PFSK-1 (cell line): ENCODE measurements at regions not wholly inside any gene's neighbourhood (a gene's known extent, or its start where the extent isn't known, plus 50 kb on each side); places are given as distances from the start of the nearest gene placed in this dataset.

Experiments used
- FOXP2 ChIP-seq: optimal IDR thresholded peaks from 2 replicates; pipeline ENCODE3; 2011; ENCODE audit warnings: borderline replicate concordance, control low read depth, inconsistent platforms; ENCODE audit not compliant: insufficient read depth; ENCODE audit errors: extremely low read length, extremely low read depth
- POLR2AphosphoS5 ChIP-seq: IDR thresholded peaks from 2 replicates; pipeline ENCODE4 v1.6.1; 2012; ENCODE audit warnings: low read depth, mild to moderate bottlenecking, control low read depth, low read length, moderate library complexity
- SIN3A ChIP-seq: IDR thresholded peaks from 2 replicates; pipeline ENCODE4 v1.6.1; 2012; ENCODE audit warnings: mild to moderate bottlenecking, low read length, moderate library complexity, borderline replicate concordance; ENCODE audit not compliant: insufficient read depth
- TAF1 ChIP-seq: IDR thresholded peaks from 2 replicates; pipeline ENCODE4 v1.6.1; 2012; ENCODE audit warnings: low read length, control low read depth, borderline replicate concordance; ENCODE audit not compliant: insufficient read depth
- TF ChIP-seq, protein P1 (sequence below), 2 experiments: IDR thresholded peaks; 2 replicates each; pipeline versions ENCODE4 v1.6.1 to v1.8.0; 2011 to 2012; ENCODE audit warnings: low read depth in 2 of 2, low read length in 2 of 2, control low read depth in 1 of 2, inconsistent platforms in 1 of 2, mild to moderate bottlenecking in 1 of 2, moderate library complexity in 1 of 2; ENCODE audit not compliant: insufficient read depth in 1 of 2

- no peak for TF ChIP-seq POLR2AphosphoS5
- no peak for TF ChIP-seq SIN3A
- no peak for TF ChIP-seq TAF1
- TF ChIP-seq, protein P1, sequence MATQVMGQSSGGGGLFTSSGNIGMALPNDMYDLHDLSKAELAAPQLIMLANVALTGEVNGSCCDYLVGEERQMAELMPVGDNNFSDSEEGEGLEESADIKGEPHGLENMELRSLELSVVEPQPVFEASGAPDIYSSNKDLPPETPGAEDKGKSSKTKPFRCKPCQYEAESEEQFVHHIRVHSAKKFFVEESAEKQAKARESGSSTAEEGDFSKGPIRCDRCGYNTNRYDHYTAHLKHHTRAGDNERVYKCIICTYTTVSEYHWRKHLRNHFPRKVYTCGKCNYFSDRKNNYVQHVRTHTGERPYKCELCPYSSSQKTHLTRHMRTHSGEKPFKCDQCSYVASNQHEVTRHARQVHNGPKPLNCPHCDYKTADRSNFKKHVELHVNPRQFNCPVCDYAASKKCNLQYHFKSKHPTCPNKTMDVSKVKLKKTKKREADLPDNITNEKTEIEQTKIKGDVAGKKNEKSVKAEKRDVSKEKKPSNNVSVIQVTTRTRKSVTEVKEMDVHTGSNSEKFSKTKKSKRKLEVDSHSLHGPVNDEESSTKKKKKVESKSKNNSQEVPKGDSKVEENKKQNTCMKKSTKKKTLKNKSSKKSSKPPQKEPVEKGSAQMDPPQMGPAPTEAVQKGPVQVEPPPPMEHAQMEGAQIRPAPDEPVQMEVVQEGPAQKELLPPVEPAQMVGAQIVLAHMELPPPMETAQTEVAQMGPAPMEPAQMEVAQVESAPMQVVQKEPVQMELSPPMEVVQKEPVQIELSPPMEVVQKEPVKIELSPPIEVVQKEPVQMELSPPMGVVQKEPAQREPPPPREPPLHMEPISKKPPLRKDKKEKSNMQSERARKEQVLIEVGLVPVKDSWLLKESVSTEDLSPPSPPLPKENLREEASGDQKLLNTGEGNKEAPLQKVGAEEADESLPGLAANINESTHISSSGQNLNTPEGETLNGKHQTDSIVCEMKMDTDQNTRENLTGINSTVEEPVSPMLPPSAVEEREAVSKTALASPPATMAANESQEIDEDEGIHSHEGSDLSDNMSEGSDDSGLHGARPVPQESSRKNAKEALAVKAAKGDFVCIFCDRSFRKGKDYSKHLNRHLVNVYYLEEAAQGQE (IDR thresholded peaks at IDR 0.05; ENCODE audit: insufficient read depth in 1 of 2, low read depth in 2 of 2, low read length in 2 of 2), result no peak
- no peak for TF ChIP-seq FOXP2
Observed at GRCh38 chr13:87941226-87941625, 270.1 kb downstream of the SLITRK5 start.
